OCI-LY7 (cell line): ENCODE measurements at regions not wholly inside any gene's neighbourhood (a gene's known extent, or its start where the extent isn't known, plus 50 kb on each side); places are given as distances from the start of the nearest gene placed in this dataset.

Experiments
- BruUV-seq: library from RNA; stranded (reverse); fragments of 400-500 nt; replicated peaks from 2 replicates; lab custom pipeline; 2021; lab: Mats Ljungman, UMichigan
- CTCF ChIA-PET: fragments of 300-600 bp; sonication (Branson Sonifier 250); formaldehyde crosslinking; loops from one replicate; lab custom pipeline; 2022; ENCODE audit warnings: antibody characterized with exemption; ENCODE audit not compliant: unreplicated experiment; lab: Charles Lee
- POLR2A ChIA-PET: fragments of 300-600 bp; sonication (Branson Sonifier 250); formaldehyde crosslinking; loops from one replicate; lab custom pipeline; 2022; ENCODE audit warnings: antibody characterized with exemption; lab: Charles Lee
- DNase-seq: peaks from one replicate; pipeline ENCODE4 v3.0.0-alpha.2; 2015; ENCODE audit warnings: low spot score
- H2AFZ ChIP-seq: fragments of 200-600 bp; sonication (generic), shearing (Covaris generic); 2 replicates; pipeline ENCODE4 v1.6.1; 2014; ENCODE audit warnings: mild to moderate bottlenecking, antibody characterized with exemption, low read length, moderate library complexity
- H3K27ac ChIP-seq: fragments of 200-600 bp; sonication (generic); 2 replicates; pipeline ENCODE4 v1.5.1; 2014; ENCODE audit warnings: mixed run types, low read depth, mild to moderate bottlenecking, moderate library complexity, low read length, inconsistent platforms; ENCODE audit not compliant: poor library complexity, severe bottlenecking
- H3K36me3 ChIP-seq: fragments of 200-600 bp; sonication (generic); 2 replicates; pipeline ENCODE4 v1.6.1; 2014; ENCODE audit warnings: mild to moderate bottlenecking, antibody characterized with exemption, low read length, moderate library complexity, mixed read lengths; ENCODE audit not compliant: insufficient read depth
- H3K4me1 ChIP-seq: fragments of 200-600 bp; sonication (generic); 2 replicates; pipeline ENCODE4 v1.5.1; 2014; ENCODE audit warnings: mild to moderate bottlenecking, low read length; ENCODE audit not compliant: insufficient read depth, poor library complexity, severe bottlenecking
- H3K4me2 ChIP-seq: fragments of 200-600 bp; sonication (generic); 2 replicates; pipeline ENCODE4 v1.6.1; 2014; ENCODE audit warnings: mild to moderate bottlenecking, low read length
- H3K4me3 ChIP-seq: fragments of 200-600 bp; sonication (generic); 2 replicates; pipeline ENCODE4 v1.5.1; 2014; ENCODE audit warnings: mild to moderate bottlenecking, low read depth, low read length; ENCODE audit not compliant: poor library complexity, severe bottlenecking
- H3K79me2 ChIP-seq: fragments of 200-600 bp; sonication (generic); 2 replicates; pipeline ENCODE4 v1.6.1; 2016; ENCODE audit warnings: low read depth, mild to moderate bottlenecking, low read length, moderate library complexity, mixed read lengths; ENCODE audit not compliant: insufficient read depth
- H3K9me2 ChIP-seq: fragments of 200-600 bp; sonication (generic); 2 replicates; pipeline ENCODE4 v1.6.1; 2016; ENCODE audit warnings: mild to moderate bottlenecking, low read length, mixed read lengths; ENCODE audit not compliant: insufficient read depth
- H3K9me3 ChIP-seq: fragments of 200-600 bp; sonication (generic); 2 replicates; pipeline ENCODE4 v1.6.1; 2014; ENCODE audit warnings: mild to moderate bottlenecking, mixed run types, low read length, mixed read lengths
- H4K20me1 ChIP-seq: fragments of 200-600 bp; sonication (generic); 2 replicates; pipeline ENCODE4 v1.6.1; 2014; ENCODE audit warnings: mild to moderate bottlenecking, antibody characterized with exemption, low read length, moderate library complexity, mixed read lengths; ENCODE audit not compliant: insufficient read depth
- EZH2phosphoT487 ChIP-seq: fragments of 200-600 bp; sonication (generic); IDR thresholded peaks from 2 replicates; pipeline ENCODE4 v1.6.1; 2018; ENCODE audit warnings: low read depth, borderline replicate concordance, mild to moderate bottlenecking, mixed run types, antibody characterized with exemption, low read length, moderate library complexity, mixed read lengths
- intact Hi-C: fragments of 100-400 bp; cut with micrococcal nuclease; formaldehyde crosslinking; loops from one replicate; pipeline ENCODE4 v1.10.0; 2022; ENCODE audit not compliant: unreplicated experiment
- TF ChIP-seq, protein P1 (sequence below): fragments of 200-600 bp; sonication (generic); conservative IDR thresholded peaks from 2 replicates; pipeline ENCODE4 v1.5.1; 2014; ENCODE audit warnings: mild to moderate bottlenecking, antibody characterized with exemption, low read length, moderate library complexity, mixed read lengths

DNA sequence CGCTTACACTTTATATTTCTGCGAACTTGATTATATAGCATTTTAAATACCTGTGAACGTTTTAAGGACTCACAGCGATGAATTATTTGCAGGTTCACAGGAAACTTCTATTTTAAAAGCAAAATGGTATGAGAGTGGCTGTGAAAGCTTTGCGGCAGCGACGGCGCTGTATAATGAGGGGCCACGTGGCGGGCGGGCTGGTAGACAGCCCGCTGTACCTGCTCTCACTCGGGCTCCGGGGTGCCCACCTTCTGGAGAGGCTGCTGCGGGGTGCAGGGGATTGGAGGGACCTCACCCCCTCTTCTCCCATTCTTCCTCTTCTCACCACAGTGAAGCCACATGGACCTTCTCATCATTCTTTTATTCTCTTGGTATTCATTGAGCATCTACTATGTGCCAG, 164.2 kb upstream of the MYL2 start:
- Histone ChIP-seq H3K27ac (peak overlapping the region; percentile 78), H3K4me1 (peaks cover 71% of the 10 kb centered on the region), H3K4me3 (peak overlapping the region; percentile 11), H3K9me3 (no peaks in the 10 kb centered on the region), H3K4me2 (peak overlapping the region; percentile 60), H2AFZ (peak overlapping the region; percentile 72), H4K20me1 (no peaks in the 10 kb centered on the region), H3K9me2 (no peaks in the 10 kb centered on the region), H3K79me2 (no peaks in the 10 kb centered on the region), H3K36me3 (no peaks in the 10 kb centered on the region)
- POLR2A ChIA-PET: interaction anchor here (0.9 kb wide), 1 partner anchor 14 kb away, joined by 7 read pairs; no protein-coding TSS in a partner anchor
- BruUV-seq: no TSS peak
- DNase-seq: no peak
- intact Hi-C loops: loop anchor here (2.0 kb wide), 1 partner anchor 28 kb away; no protein-coding TSS in a partner anchor
- TF ChIP-seq, protein P1, sequence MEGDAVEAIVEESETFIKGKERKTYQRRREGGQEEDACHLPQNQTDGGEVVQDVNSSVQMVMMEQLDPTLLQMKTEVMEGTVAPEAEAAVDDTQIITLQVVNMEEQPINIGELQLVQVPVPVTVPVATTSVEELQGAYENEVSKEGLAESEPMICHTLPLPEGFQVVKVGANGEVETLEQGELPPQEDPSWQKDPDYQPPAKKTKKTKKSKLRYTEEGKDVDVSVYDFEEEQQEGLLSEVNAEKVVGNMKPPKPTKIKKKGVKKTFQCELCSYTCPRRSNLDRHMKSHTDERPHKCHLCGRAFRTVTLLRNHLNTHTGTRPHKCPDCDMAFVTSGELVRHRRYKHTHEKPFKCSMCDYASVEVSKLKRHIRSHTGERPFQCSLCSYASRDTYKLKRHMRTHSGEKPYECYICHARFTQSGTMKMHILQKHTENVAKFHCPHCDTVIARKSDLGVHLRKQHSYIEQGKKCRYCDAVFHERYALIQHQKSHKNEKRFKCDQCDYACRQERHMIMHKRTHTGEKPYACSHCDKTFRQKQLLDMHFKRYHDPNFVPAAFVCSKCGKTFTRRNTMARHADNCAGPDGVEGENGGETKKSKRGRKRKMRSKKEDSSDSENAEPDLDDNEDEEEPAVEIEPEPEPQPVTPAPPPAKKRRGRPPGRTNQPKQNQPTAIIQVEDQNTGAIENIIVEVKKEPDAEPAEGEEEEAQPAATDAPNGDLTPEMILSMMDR: no peak
- TF ChIP-seq EZH2phosphoT487: no peak
- CTCF ChIA-PET: no interaction called here

DNA sequence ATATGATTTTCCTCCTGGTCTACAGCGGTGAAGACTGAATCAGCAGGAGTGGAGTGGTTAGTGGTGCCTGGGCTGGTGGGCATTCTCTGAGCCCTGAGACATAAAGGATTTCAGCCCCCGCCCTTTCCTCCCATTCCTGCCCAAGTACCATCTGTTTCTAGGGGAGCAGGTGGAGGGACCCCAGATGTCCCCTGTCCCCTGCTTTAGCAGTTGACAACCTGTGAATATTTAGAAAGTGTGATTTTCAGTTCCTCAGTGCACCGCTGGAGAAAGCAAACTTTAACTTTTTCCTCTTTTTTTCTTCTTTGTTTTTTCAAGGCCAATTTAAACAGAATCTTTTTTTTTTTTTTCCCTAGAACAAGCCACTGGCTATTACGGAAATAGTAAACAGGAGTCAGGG, 163.8 kb upstream of the MYL2 start:
- BruUV-seq: no TSS peak
- Histone ChIP-seq H3K9me3 (no peaks in the 10 kb centered on the region), H2AFZ (peak overlapping the region; percentile 72), H4K20me1 (no peaks in the 10 kb centered on the region), H3K79me2 (no peaks in the 10 kb centered on the region), H3K4me1 (peaks cover 67% of the 10 kb centered on the region), H3K36me3 (no peaks in the 10 kb centered on the region), H3K27ac (peak overlapping the region; percentile 78), H3K4me3 (peak overlapping the region; percentile 11), H3K9me2 (no peaks in the 10 kb centered on the region), H3K4me2 (peak overlapping the region; percentile 60)
- CTCF ChIA-PET: no interaction called here
- DNase-seq: peak; percentile 62
- POLR2A ChIA-PET: interaction anchor here (1.4 kb wide), 1 partner anchor 9 kb away, joined by 8 read pairs; no protein-coding TSS in a partner anchor
- no peak for TF ChIP-seq EZH2phosphoT487
- intact Hi-C loops: loop anchor here (2.0 kb wide), 1 partner anchor 27 kb away; no protein-coding TSS in a partner anchor

DNA sequence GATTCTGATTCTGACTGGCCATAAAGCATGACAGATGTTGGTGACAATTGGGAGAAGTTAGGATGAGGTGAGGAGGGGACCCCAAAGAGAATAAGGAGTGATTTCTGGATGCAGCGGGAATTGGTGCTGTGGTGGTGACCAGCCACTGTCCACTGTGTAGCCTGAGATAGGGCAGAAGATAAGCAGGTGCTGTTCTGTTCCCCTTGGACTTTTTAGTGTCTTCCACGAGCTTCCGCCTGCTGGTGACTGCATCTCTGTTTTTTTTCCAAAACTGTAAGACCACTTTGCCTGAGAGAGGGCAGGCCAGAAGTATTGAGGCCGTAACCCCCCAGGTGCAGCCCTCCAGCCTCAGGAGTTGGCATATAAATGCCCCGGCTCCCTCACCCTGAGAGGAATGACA, 161.2 kb upstream of the MYL2 start:
- DNase-seq: no peak
- Histone ChIP-seq H2AFZ (no peak overlapping the region), H3K4me3 (no peak overlapping the region), H3K27ac (no peak overlapping the region), H3K79me2 (no peaks in the 10 kb centered on the region), H3K9me3 (no peaks in the 10 kb centered on the region), H3K9me2 (no peaks in the 10 kb centered on the region), H3K36me3 (no peaks in the 10 kb centered on the region), H3K4me2 (no peak overlapping the region), H4K20me1 (no peaks in the 10 kb centered on the region), H3K4me1 (peaks cover 54% of the 10 kb centered on the region)
- BruUV-seq: no TSS peak
- ChIA-PET CTCF (no interaction called here), POLR2A (interaction anchor here (1.2 kb wide), 1 partner anchor 12 kb away, joined by 4 read pairs; no protein-coding TSS in a partner anchor)
- TF ChIP-seq, protein P1: no peak
- no peak for TF ChIP-seq EZH2phosphoT487
- intact Hi-C loops: no loop called here
